Mesothelial cell of epicardium (in vitro differentiated cells): ENCODE measurements at regions not wholly inside any gene's neighbourhood (a gene's known extent, or its start where the extent isn't known, plus 50 kb on each side); places are given as distances from the start of the nearest gene placed in this dataset.

Experiments used
- DNase-seq, 2 experiments: peaks; one replicate each; pipeline ENCODE4 v3.0.0; 2021; ENCODE audit warnings: low spot score in 2 of 2; ENCODE audit not compliant: unreplicated experiment in 2 of 2
- H3K27ac Mint-ChIP-seq: 2 replicates; pipeline ENCODE4 v1.8.0; 2021; ENCODE audit warnings: mixed read lengths
- H3K27me3 Mint-ChIP-seq: 2 replicates; pipeline ENCODE4 v1.8.0; 2021; ENCODE audit warnings: low read depth, mixed read lengths
- H3K36me3 Mint-ChIP-seq: 2 replicates; pipeline ENCODE4 v1.8.0; 2021; ENCODE audit warnings: mixed read lengths
- H3K4me1 Mint-ChIP-seq: 2 replicates; pipeline ENCODE4 v1.8.0; 2021; ENCODE audit warnings: mixed read lengths
- H3K4me3 Mint-ChIP-seq: 2 replicates; pipeline ENCODE4 v1.8.0; 2021; ENCODE audit warnings: mild to moderate bottlenecking, moderate library complexity, mixed read lengths
- H3K9me3 Mint-ChIP-seq: 2 replicates; pipeline ENCODE4 v1.8.0; 2021; ENCODE audit warnings: mixed read lengths
- CTCF ChIP-seq: fragments of 200-600 bp; sonication (generic); IDR thresholded peaks from one replicate; pipeline ENCODE4 v1.5.0; 2021; ENCODE audit warnings: antibody characterized with exemption; ENCODE audit not compliant: unreplicated experiment

- peaks cover 37% of the 10 kb centered on the region for H3K4me1 Mint-ChIP-seq
- no peak overlapping the region for H3K4me3 Mint-ChIP-seq
- peak overlapping the region; percentile 82 for H3K27ac Mint-ChIP-seq
- no peak for TF ChIP-seq CTCF
- peaks cover 2% of the 10 kb centered on the region for H3K36me3 Mint-ChIP-seq
- no peaks in the 10 kb centered on the region for H3K27me3 Mint-ChIP-seq
- no peak for DNase-seq
- peaks cover 8% of the 10 kb centered on the region for H3K9me3 Mint-ChIP-seq
Measured at GRCh38 chr14:71362920-71363584, 455.8 kb downstream of the PCNX1 start.

GRCh38 chr14:71363946-71364925 is 457.0 kb downstream of the PCNX1 start:
- Mint-ChIP-seq H3K4me1 (peaks cover 37% of the 10 kb centered on the region), H3K4me3 (no peak overlapping the region), H3K27ac (peak overlapping the region; percentile 69), H3K36me3 (peaks cover 2% of the 10 kb centered on the region), H3K9me3 (peaks cover under 1% of the 10 kb centered on the region), H3K27me3 (no peaks in the 10 kb centered on the region)
- TF ChIP-seq CTCF = no peak
- no peak for DNase-seq

- no peak overlapping the region for H3K27ac Mint-ChIP-seq
- H3K36me3 Mint-ChIP-seq = peaks cover 2% of the 10 kb centered on the region
- H3K4me3 Mint-ChIP-seq = no peak overlapping the region
Measured at GRCh38 chr14:71365361-71365760, 458.1 kb downstream of the PCNX1 start.

GRCh38 chr14:71366861-71367260 is 459.6 kb downstream of the PCNX1 start:
- peaks cover 22% of the 10 kb centered on the region for H3K4me1 Mint-ChIP-seq
- H3K27ac Mint-ChIP-seq = no peak overlapping the region
- peaks cover 2% of the 10 kb centered on the region for H3K36me3 Mint-ChIP-seq
- DNase-seq = no peak
- no peak overlapping the region for H3K4me3 Mint-ChIP-seq
- no peaks in the 10 kb centered on the region for H3K27me3 Mint-ChIP-seq
- TF ChIP-seq CTCF = no peak
- no peaks in the 10 kb centered on the region for H3K9me3 Mint-ChIP-seq

More at GRCh38 chr14:71365361-71365760, 458.1 kb downstream of the PCNX1 start:
- no peak for TF ChIP-seq CTCF
- Mint-ChIP-seq H3K27me3 (no peaks in the 10 kb centered on the region), H3K9me3 (no peaks in the 10 kb centered on the region), H3K4me1 (peaks cover 31% of the 10 kb centered on the region)
- DNase-seq = no peak

GRCh38 chr14:71371711-71372396 is 464.6 kb downstream of the PCNX1 start:
- H3K27ac Mint-ChIP-seq = peak overlapping the region; percentile 7
- peaks cover 9% of the 10 kb centered on the region for H3K4me1 Mint-ChIP-seq
- H3K27me3 Mint-ChIP-seq = no peaks in the 10 kb centered on the region
- peaks cover 6% of the 10 kb centered on the region for H3K36me3 Mint-ChIP-seq
- no peak overlapping the region for H3K4me3 Mint-ChIP-seq
- no peak for TF ChIP-seq CTCF
- no peak for DNase-seq
- peaks cover 7% of the 10 kb centered on the region for H3K9me3 Mint-ChIP-seq
